ENCODE measurements at regions not wholly inside any gene's neighbourhood (a gene's known extent, or its start where the extent isn't known, plus 50 kb on each side); places are given as distances from the start of the nearest gene placed in this dataset.

DNA sequence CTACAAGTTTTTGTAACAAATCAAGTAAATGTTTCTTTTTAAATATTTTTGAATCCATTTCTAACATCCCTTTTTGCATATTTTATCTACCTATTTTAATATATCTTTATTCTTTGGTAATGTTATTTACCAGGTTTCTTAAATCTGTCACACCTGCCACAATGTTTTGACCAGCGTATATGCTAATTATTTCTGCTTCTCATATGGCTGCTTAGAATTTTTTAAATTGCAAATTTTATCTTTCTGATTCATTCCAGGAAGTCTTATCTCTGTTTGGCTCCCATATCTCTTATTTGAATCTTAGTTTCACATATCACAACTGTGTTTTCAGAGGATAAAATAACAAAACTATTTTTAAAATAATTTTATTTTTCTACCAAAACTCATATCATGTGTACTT is 1411.1 kb downstream of the KCNT2 start:
- H3K4me3 ChIP-seq (replicated peaks in 1 of 3; ENCODE audit: insufficient read depth in 1 of 3, low read depth in 1 of 3, low read length in 3 of 3): no peak overlapping the region
- no peaks in the 10 kb centered on the region for H4K20me1 ChIP-seq (replicated peaks; ENCODE audit: control insufficient read depth, extremely low read depth, insufficient read depth, low read length)
- TF ChIP-seq CTCF (IDR thresholded peaks at IDR 0.05; ENCODE audit: extremely low read depth in 1 of 2, insufficient read depth in 1 of 2, low read depth in 1 of 2, low read length in 2 of 2) (no peak), MAX (IDR thresholded peaks at IDR 0.05; ENCODE audit: insufficient read depth, insufficient read length) (no peak), EZH2 (IDR thresholded peaks at IDR 0.05; ENCODE audit: borderline replicate concordance, low read depth, low read length, severe bottlenecking) (no peak), POLR2A (IDR thresholded peaks at IDR 0.05; ENCODE audit: low read depth, low read length) (no peak), FOS (IDR thresholded peaks at IDR 0.05; ENCODE audit: borderline replicate concordance, insufficient read depth, low read length) (no peak), JUN (IDR thresholded peaks at IDR 0.05; ENCODE audit: borderline replicate concordance, insufficient read depth, insufficient read length, low read depth) (no peak), POLR2AphosphoS5 (IDR thresholded peaks at IDR 0.05; ENCODE audit: insufficient read depth, low read depth, low read length) (no peak), GATA2 (IDR thresholded peaks at IDR 0.05; ENCODE audit: insufficient read depth, insufficient read length, low read depth, low read length) (no peak), MYC (IDR thresholded peaks at IDR 0.05; ENCODE audit: low read depth, low read length) (no peak)
- H3K36me3 ChIP-seq (ENCODE audit: control insufficient read depth in 2 of 2, extremely low read depth in 1 of 2, insufficient read depth in 2 of 2, low read length in 2 of 2): no peaks in the 10 kb centered on the region
- no peak overlapping the region for H3K27ac ChIP-seq (ENCODE audit: insufficient read depth, low read depth, low read length)
- H3K4me1 ChIP-seq (ENCODE audit: control insufficient read depth, extremely low read depth, insufficient read depth, low read length): no peaks in the 10 kb centered on the region
- no peaks in the 10 kb centered on the region for H3K9me1 ChIP-seq (replicated peaks; ENCODE audit: control insufficient read depth, extremely low read depth, insufficient read depth, low read length)
- DNase-seq (ENCODE audit: low read depth, low spot score) (no peak), FAIRE-seq (no peak)
- H3K79me2 ChIP-seq (ENCODE audit: control insufficient read depth, insufficient read depth, low read length): no peaks in the 10 kb centered on the region
- no peak overlapping the region for H3K4me2 ChIP-seq (ENCODE audit: insufficient read depth, low read length)
- ChIA-PET CTCF (no interaction called here), POLR2A (no interaction called here)
- intact Hi-C loops (cut with micrococcal nuclease) (no loop called here), dilution Hi-C loops (cut with MboI; ENCODE audit: extremely low pct_ligation_motif_present, low sequenced_read_pairs) (no loop called here)
- no peak overlapping the region for H2AFZ ChIP-seq (ENCODE audit: low read depth, low read length)
- H3K9ac ChIP-seq (replicated peaks; ENCODE audit: extremely low read depth, insufficient read depth, low read length): no peak overlapping the region
- no peaks in the 10 kb centered on the region for H3K9me3 ChIP-seq (replicated peaks; ENCODE audit: control insufficient read depth, insufficient read depth, low read length)
- BruUV-seq (replicated peaks): no TSS peak
- H3K27me3 ChIP-seq (ENCODE audit: control insufficient read depth in 2 of 2, insufficient read depth in 2 of 2, low read length in 2 of 2): no peaks in the 10 kb centered on the region
